HL-60 (cell line): ENCODE measurements at regions not wholly inside any gene's neighbourhood (a gene's known extent, or its start where the extent isn't known, plus 50 kb on each side); places are given as distances from the start of the nearest gene placed in this dataset.
A peak's percentile ranks its signal among the peaks of the same experiment; 100 is the strongest.

Experiments
- DNase-seq, 2 experiments: peaks; one replicate each; pipeline ENCODE4 v3.0.0-alpha.2; 2010 to 2020; ENCODE audit warnings: low read depth in 1 of 2, low spot score in 1 of 2
- H3K27ac ChIP-seq: fragments of 250-450 bp; sonication (Bioruptor Pico); replicated peaks from 2 replicates; pipeline ENCODE4 v1.5.1; 2020; ENCODE audit warnings: mild to moderate bottlenecking, moderate library complexity
- H3K27me3 ChIP-seq: fragments of 250-450 bp; sonication (Bioruptor Pico); 2 replicates; pipeline ENCODE4 v1.5.1; 2021; ENCODE audit warnings: mild to moderate bottlenecking, moderate library complexity; ENCODE audit not compliant: insufficient read depth, poor library complexity, severe bottlenecking
- H3K4me3 ChIP-seq: replicated peaks from 2 replicates; pipeline ENCODE4 v1.5.1; 2011; ENCODE audit warnings: mild to moderate bottlenecking, control low read depth, low read length; ENCODE audit not compliant: insufficient read depth
- CTCF ChIP-seq: IDR thresholded peaks from one replicate; pipeline ENCODE4 v1.5.1; 2011; ENCODE audit warnings: low read length, control low read depth, inconsistent platforms; ENCODE audit not compliant: insufficient read depth
- GABPA ChIP-seq: IDR thresholded peaks from 2 replicates; pipeline ENCODE4 v1.6.1; 2012; ENCODE audit warnings: low read depth
- POLR2AphosphoS5 ChIP-seq: IDR thresholded peaks from 2 replicates; pipeline ENCODE4 v1.6.1; 2012; ENCODE audit warnings: low read depth
- REST ChIP-seq: IDR thresholded peaks from 2 replicates; pipeline ENCODE4 v1.6.1; 2012; ENCODE audit warnings: low read depth; ENCODE audit not compliant: insufficient replicate concordance
- SPI1 ChIP-seq: IDR thresholded peaks from 2 replicates; pipeline ENCODE4 v1.6.1; 2012; ENCODE audit warnings: low read depth, mild to moderate bottlenecking, borderline replicate concordance

GRCh38 chr6:11381801-11382513, 149.5 kb upstream of the NEDD9 start:
- peak; percentile 58 for TF ChIP-seq REST
- TF ChIP-seq GABPA: peak; percentile 71
- TF ChIP-seq SPI1: peak; percentile 90
- no peak for TF ChIP-seq CTCF
- TF ChIP-seq POLR2AphosphoS5: peak; percentile 94
- DNase-seq: peak; percentile 61 to 89
- H3K4me3 ChIP-seq: peak overlapping the region; percentile 56
- H3K27ac ChIP-seq: peak overlapping the region; percentile 81
- no peaks in the 10 kb centered on the region for H3K27me3 ChIP-seq

GRCh38 chr6:11380969-11381744, 148.7 kb upstream of the NEDD9 start:
- Histone ChIP-seq H3K4me3 (peak overlapping the region; percentile 56), H3K27ac (peak overlapping the region; percentile 81), H3K27me3 (no peaks in the 10 kb centered on the region)
- TF ChIP-seq REST: no peak
- no peak for TF ChIP-seq SPI1
- TF ChIP-seq CTCF: no peak
- no peak for TF ChIP-seq GABPA
- TF ChIP-seq POLR2AphosphoS5: no peak
- no peak for DNase-seq

- DNase-seq: no peak
- Histone ChIP-seq H3K27me3 (no peaks in the 10 kb centered on the region), H3K4me3 (no peak overlapping the region), H3K27ac (no peak overlapping the region)
- TF ChIP-seq CTCF: no peak
- TF ChIP-seq GABPA: no peak
- no peak for TF ChIP-seq POLR2AphosphoS5
These were observed 148.1 kb upstream of the NEDD9 start for GRCh38 chr6:11380549-11380948.
